HepG2 (cell line): ENCODE measurements at regions not wholly inside any gene's neighbourhood (a gene's known extent, or its start where the extent isn't known, plus 50 kb on each side); places are given as distances from the start of the nearest gene placed in this dataset.
"Not testable (repeated sequence)": the region's sequence is repeated elsewhere in the genome, so short reads cannot be mapped to it uniquely, and the experiment has no call there.

Source experiments
- ATAC-seq: fragments of 200-7000 bp; cut with Tn5 transposase; 3 replicates; pipeline ENCODE4 v1.9.1; 2020; ENCODE audit warnings: mild to moderate bottlenecking, moderate library complexity
- BruUV-seq: library from RNA; stranded (reverse); fragments of 400-500 nt; replicated peaks from 2 replicates; lab custom pipeline; 2021; lab: Mats Ljungman, UMichigan
- CTCF ChIA-PET: fragments of 300-600 bp; formaldehyde crosslinking; extraction: SDS; loops from one replicate; lab custom pipeline; 2021; ENCODE audit warnings: low total read pairs, inconsistent platforms, low intra/inter-chr PET ratio; lab: Yijun Ruan, JAX
- POLR2A ChIA-PET: fragments of 350-600 bp; sonication (Branson Sonifier 250); formaldehyde crosslinking; loops from one replicate; lab custom pipeline; 2020; ENCODE audit warnings: antibody characterized with exemption, inconsistent platforms; lab: Yijun Ruan, JAX
- DNase-seq: peaks from one replicate; pipeline ENCODE4 v3.0.0-alpha.2; 2015; ENCODE audit warnings: low spot score
- FAIRE-seq: peaks from 3 replicates; lab custom pipeline; 2011; peaks lifted over from hg19 to GRCh38; lab: Jason Lieb, UNC
- H2AFZ ChIP-seq: one replicate; pipeline ENCODE4 v1.6.1; 2011; ENCODE audit warnings: low read length, inconsistent platforms
- H3K27ac ChIP-seq: fragments of 300-600 bp; 3 replicates; pipeline ENCODE4 v1.8.0; 2011; ENCODE audit warnings: mixed run types, mild to moderate bottlenecking, mixed read lengths, low read length, inconsistent platforms; ENCODE audit not compliant: insufficient read depth; ENCODE audit errors: extremely low read length
- H3K27me3 ChIP-seq, 2 experiments: fragments of 200-600 bp in 1 of 2; 2 replicates in 1 of 2; 3 replicates in 1 of 2; pipeline versions ENCODE4 v1.6.0 to v1.8.0; 2011; ENCODE audit warnings: low read length in 2 of 2, mild to moderate bottlenecking in 2 of 2, moderate library complexity in 2 of 2, inconsistent platforms in 1 of 2; ENCODE audit not compliant: insufficient read depth in 2 of 2, control insufficient read depth in 1 of 2
- H3K36me3 ChIP-seq, 2 experiments: fragments of 200-600 bp in 1 of 2; replicated peaks in 1 of 2; 2 replicates in 1 of 2; 3 replicates in 1 of 2; pipeline versions ENCODE4 v1.5.1 to v1.8.0; 2011; ENCODE audit warnings: low read length in 2 of 2, inconsistent platforms in 1 of 2; ENCODE audit not compliant: insufficient read depth in 2 of 2, control insufficient read depth in 1 of 2
- H3K4me1 ChIP-seq: 2 replicates; pipeline ENCODE4 v1.5.1; 2012; ENCODE audit warnings: low read length, inconsistent platforms; ENCODE audit not compliant: insufficient read depth
- H3K4me2 ChIP-seq: 2 replicates; pipeline ENCODE4 v1.6.0; 2011; ENCODE audit warnings: low read depth, low read length, inconsistent platforms
- H3K4me3 ChIP-seq, 3 experiments: fragments of 200-600 bp in 1 of 3; sonication (generic), shearing (Covaris generic) in 1 of 3; replicated peaks in 1 of 3; 2 replicates each; pipeline ENCODE4 v1.5.1; 2011 to 2016; ENCODE audit warnings: low read length in 3 of 3, inconsistent platforms in 2 of 3, low read depth in 2 of 3, mild to moderate bottlenecking in 2 of 3, control low read depth in 1 of 3, mixed read lengths in 1 of 3; ENCODE audit not compliant: insufficient read depth in 1 of 3
- H3K79me2 ChIP-seq: one replicate; pipeline ENCODE4 v1.6.1; 2011; ENCODE audit warnings: low read length, inconsistent platforms; ENCODE audit not compliant: insufficient read depth
- H3K9ac ChIP-seq: 2 replicates; pipeline ENCODE4 v1.6.0; 2011; ENCODE audit warnings: mild to moderate bottlenecking, low read depth, low read length, inconsistent platforms; ENCODE audit not compliant: insufficient read depth
- H3K9me3 ChIP-seq: 2 replicates; pipeline ENCODE4 v1.5.1; 2012; ENCODE audit warnings: mild to moderate bottlenecking, low read length
- H4K20me1 ChIP-seq: 2 replicates; pipeline ENCODE4 v1.6.0; 2011; ENCODE audit warnings: inconsistent platforms, mild to moderate bottlenecking, low read length, moderate library complexity; ENCODE audit not compliant: insufficient read depth
- ASH2L ChIP-seq: fragments of 300-600, 200-600 bp; sonication (generic); IDR thresholded peaks from 2 replicates; pipeline ENCODE4 v1.7.0; 2017; ENCODE audit warnings: low read depth, mild to moderate bottlenecking, moderate library complexity, mixed read lengths, low read length; ENCODE audit not compliant: insufficient read length
- ATF7 ChIP-seq, 2 experiments: fragments of 450-650 bp in 1 of 2; sonication (generic) in 1 of 2; formaldehyde crosslinking in 1 of 2; IDR thresholded peaks; 2 replicates each; pipeline versions ENCODE4 v1.4.0 to v1.6.1; 2016 to 2020; ENCODE audit warnings: antibody characterized with exemption in 1 of 2, mild to moderate bottlenecking in 1 of 2, missing genetic modification reagents in 1 of 2
- CHD2 ChIP-seq: IDR thresholded peaks from 2 replicates; pipeline ENCODE4 v1.6.1; 2011; ENCODE audit warnings: low read depth, low read length, improper control_type of control experiment
- CREB1 ChIP-seq, 2 experiments: fragments of 450-650 bp in 1 of 2; IDR thresholded peaks; 2 replicates each; pipeline ENCODE4 v1.6.1; 2016 to 2017; ENCODE audit warnings: control low read depth in 1 of 2, mild to moderate bottlenecking in 1 of 2, missing compliant biosample characterization in 1 of 2, missing genetic modification characterization in 1 of 2
- MEIS2 ChIP-seq: sonication (generic); formaldehyde crosslinking; IDR thresholded peaks from 2 replicates; pipeline ENCODE4 v1.9.0; 2021; ENCODE audit warnings: mild to moderate bottlenecking, missing genetic modification reagents
- RFX5 ChIP-seq: IDR thresholded peaks from 2 replicates; pipeline ENCODE4 v1.6.1; 2011; ENCODE audit warnings: low read depth, low read length, improper control_type of control experiment
- SRY ChIP-seq: sonication (generic); formaldehyde crosslinking; IDR thresholded peaks from 2 replicates; pipeline ENCODE4 v1.8.0; 2022; ENCODE audit warnings: mild to moderate bottlenecking, missing genetic modification reagents
- ZNF367 ChIP-seq: sonication (generic); formaldehyde crosslinking; IDR thresholded peaks from 2 replicates; pipeline ENCODE4 v1.4.0; 2020; ENCODE audit warnings: missing genetic modification reagents, borderline replicate concordance
- ZNF616 ChIP-seq: sonication (generic); formaldehyde crosslinking; IDR thresholded peaks from 2 replicates; pipeline ENCODE4 v1.5.0; 2020; ENCODE audit warnings: low read depth, mild to moderate bottlenecking, missing genetic modification reagents
- ZNF747 ChIP-seq: sonication (generic); formaldehyde crosslinking; IDR thresholded peaks from 2 replicates; pipeline ENCODE4 v1.8.1; 2023; ENCODE audit warnings: missing genetic modification reagents, mild to moderate bottlenecking, borderline replicate concordance
- ZNF891 ChIP-seq: sonication (generic); formaldehyde crosslinking; IDR thresholded peaks from 2 replicates; pipeline ENCODE4 v1.5.0; 2020; ENCODE audit warnings: mild to moderate bottlenecking, missing genetic modification reagents
- WGBS: methylation state at CpG from one replicate; pipeline ENCODE4 v1.1.6; 2017; ENCODE audit warnings: low lambda C conversion rate; 5-methylcytosine and 5-hydroxymethylcytosine counted together
- in situ Hi-C: cut with HindIII; loops from 2 replicates; pipeline ENCODE4 v1.10.0; 2017; ENCODE audit warnings: low pct_unique_long_range_greater_than_20kb; ENCODE audit not compliant: extremely low pct_ligation_motif_present
- intact Hi-C: fragments of 100-400 bp; cut with micrococcal nuclease; formaldehyde crosslinking; loops from one replicate; pipeline ENCODE4 v1.10.0; 2022; ENCODE audit not compliant: unreplicated experiment

- ATAC-seq, CTCF ChIA-PET, FAIRE-seq, H3K4me3 ChIP-seq, H3K9ac ChIP-seq, H3K27ac ChIP-seq, in situ Hi-C loops, H3K9me3 ChIP-seq, H3K4me1 ChIP-seq, H2AFZ ChIP-seq, H3K4me2 ChIP-seq, BruUV-seq, H3K36me3 ChIP-seq, intact Hi-C loops, DNase-seq, H3K79me2 ChIP-seq, POLR2A ChIA-PET, H4K20me1 ChIP-seq, H3K27me3 ChIP-seq: not testable (repeated sequence)
- WGBS = 10% methylated on average over 2 of the region's 5 CpGs
These were observed 282.4 kb upstream of the FRG1 start for GRCh38 chr4:189658259-189658658.

DNA sequence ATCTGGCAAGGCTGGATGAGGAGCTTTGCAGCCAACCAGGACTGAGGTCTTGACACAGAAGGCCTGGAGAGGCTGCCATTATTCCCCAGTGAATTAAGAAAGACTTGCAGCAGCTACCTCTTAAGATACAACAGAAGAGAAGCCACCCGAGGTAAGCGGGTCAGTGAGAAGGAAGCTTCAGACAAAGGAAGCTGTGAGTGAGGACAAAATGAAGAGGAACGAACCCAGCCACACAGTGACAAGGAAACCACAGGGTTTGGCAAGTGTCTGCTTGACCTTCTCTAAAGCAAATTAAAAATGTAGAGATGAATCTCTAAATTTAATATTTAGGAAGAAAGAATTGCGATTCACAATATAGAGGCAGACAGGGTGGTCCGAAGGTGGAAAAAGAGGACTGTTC lies 281.8 kb upstream of the FRG1 start:
- FAIRE-seq, H3K27ac ChIP-seq, H3K4me1 ChIP-seq, CTCF ChIA-PET, in situ Hi-C loops, BruUV-seq, POLR2A ChIA-PET, ATAC-seq, H3K4me2 ChIP-seq, H2AFZ ChIP-seq, H3K27me3 ChIP-seq, H3K79me2 ChIP-seq, H3K9me3 ChIP-seq, H3K9ac ChIP-seq, H3K36me3 ChIP-seq, DNase-seq, intact Hi-C loops, H3K4me3 ChIP-seq, H4K20me1 ChIP-seq: not testable (repeated sequence)
- 0% methylated on average over 5 of the region's 5 CpGs for WGBS

DNA sequence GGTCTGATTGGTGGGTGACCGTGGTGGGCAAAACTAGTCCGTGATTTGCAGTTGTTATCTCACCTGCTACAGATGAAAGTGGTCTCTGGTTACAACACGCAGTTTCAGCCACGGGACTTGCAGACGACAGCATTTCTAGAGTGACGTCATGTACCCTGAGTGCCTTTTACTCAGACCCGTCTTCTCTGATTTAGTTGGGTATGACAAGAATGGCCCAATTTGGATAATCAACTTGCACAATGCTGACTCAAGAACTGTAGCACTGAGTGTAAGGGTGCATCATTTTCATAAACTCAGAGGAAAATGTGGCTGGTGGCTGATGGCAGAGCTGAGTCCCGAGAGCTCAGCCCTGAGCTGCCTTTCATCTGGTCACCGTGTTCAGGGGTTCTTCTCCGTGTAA lies 281.4 kb upstream of the FRG1 start:
- intact Hi-C loops (no loop called here), in situ Hi-C loops (no loop called here)
- no peak for ATAC-seq
- H4K20me1 ChIP-seq = no peaks in the 10 kb centered on the region
- no peak for DNase-seq
- H3K9me3 ChIP-seq = no peaks in the 10 kb centered on the region
- CTCF ChIA-PET = no interaction called here
- POLR2A ChIA-PET = no interaction called here
- no TSS peak for BruUV-seq
- H3K27me3 ChIP-seq = no peaks in the 10 kb centered on the region; a peak in 1 of 5 replicates
- no peak overlapping the region for H3K4me2 ChIP-seq
- TF ChIP-seq SRY (CRISPR knock-in tag) (no peak), CREB1 (IDR thresholded peaks at IDR 0.05) (peak; percentile 65), CREB1 (CRISPR knock-in tag; IDR thresholded peaks at IDR 0.05) (no peak), ZNF367 (CRISPR knock-in tag) (no peak), ZNF616 (CRISPR knock-in tag) (no peak), CHD2 (no peak), ZNF891 (CRISPR knock-in tag) (no peak), MEIS2 (CRISPR knock-in tag) (no peak), ZNF747 (CRISPR knock-in tag) (no peak), ASH2L (no peak), RFX5 (no peak), ATF7 (IDR thresholded peaks at IDR 0.05) (peak; percentile 58; the same call in 1 of the 2 replicates), ATF7 (CRISPR knock-in tag; IDR thresholded peaks at IDR 0.05) (no peak)
- TF ChIP-seq, all 625 proteins: peak for 2
- Histone ChIP-seq H2AFZ (no peak overlapping the region), H3K4me1 (no peaks in the 10 kb centered on the region), H3K79me2 (no peaks in the 10 kb centered on the region), H3K27ac (no peak overlapping the region), H3K4me3 (no peak overlapping the region), H3K36me3 (no peaks in the 10 kb centered on the region), H3K9ac (no peak overlapping the region)
- WGBS = 35% methylated on average over 6 of the region's 10 CpGs
- no peak for FAIRE-seq
